Activated CD4-positive, alpha-beta T cell treated with anti-CD3 and anti-CD28 coated beads, Interleukin-2, Interleukin-4, amounts not matched to agents 100 ng/mL and 50 ng/mL, durations not matched to agents 16 hours and 8 hours (primary cell): ENCODE measurements at regions not wholly inside any gene's neighbourhood (a gene's known extent, or its start where the extent isn't known, plus 50 kb on each side); places are given as distances from the start of the nearest gene placed in this dataset.

Experiments
- DNase-seq: peaks from one replicate; pipeline ENCODE4 v3.0.0-alpha.2; 2020; ENCODE audit warnings: low spot score

DNA sequence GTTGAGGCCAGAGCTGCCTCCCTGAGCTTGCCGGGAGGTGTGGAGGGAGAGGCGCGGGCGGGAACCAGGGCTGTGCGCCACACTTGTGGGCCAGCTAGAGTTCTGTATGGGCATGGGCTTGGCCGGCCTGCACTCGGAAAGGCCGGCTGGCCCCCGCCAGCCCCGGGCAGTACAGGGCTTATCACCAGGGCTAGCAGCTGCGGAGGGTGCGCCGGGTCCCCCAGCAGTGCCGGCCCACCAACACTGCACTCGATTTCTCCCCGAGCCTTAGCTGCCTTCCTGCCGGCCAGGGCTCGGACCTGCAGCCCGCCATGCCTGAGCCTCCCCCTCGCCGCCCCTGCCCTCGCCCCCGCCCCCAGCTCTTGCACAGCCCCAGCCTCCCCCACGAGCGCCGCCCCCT, 472.7 kb downstream of the TFAP2A start:
- DNase-seq = no peak

DNA sequence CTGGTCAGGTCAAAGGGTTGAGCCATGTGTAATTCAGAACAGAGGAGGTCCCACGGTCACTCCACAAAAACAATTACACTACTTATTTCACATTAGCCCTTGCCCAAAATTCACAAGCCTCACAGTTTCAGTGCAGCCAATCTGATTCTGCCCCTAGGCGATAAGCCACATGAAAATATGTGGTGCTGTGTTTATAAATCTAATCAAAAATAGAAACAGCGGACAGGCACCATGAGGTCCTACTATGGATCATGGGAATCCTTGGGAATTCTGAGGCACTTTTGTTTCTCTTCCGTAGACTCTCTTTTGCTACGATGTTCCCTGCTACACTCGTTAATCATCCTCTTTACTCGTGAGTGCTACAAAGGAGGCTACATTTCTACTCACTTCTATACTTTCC, 476.1 kb downstream of the TFAP2A start:
- DNase-seq = no peak

DNA sequence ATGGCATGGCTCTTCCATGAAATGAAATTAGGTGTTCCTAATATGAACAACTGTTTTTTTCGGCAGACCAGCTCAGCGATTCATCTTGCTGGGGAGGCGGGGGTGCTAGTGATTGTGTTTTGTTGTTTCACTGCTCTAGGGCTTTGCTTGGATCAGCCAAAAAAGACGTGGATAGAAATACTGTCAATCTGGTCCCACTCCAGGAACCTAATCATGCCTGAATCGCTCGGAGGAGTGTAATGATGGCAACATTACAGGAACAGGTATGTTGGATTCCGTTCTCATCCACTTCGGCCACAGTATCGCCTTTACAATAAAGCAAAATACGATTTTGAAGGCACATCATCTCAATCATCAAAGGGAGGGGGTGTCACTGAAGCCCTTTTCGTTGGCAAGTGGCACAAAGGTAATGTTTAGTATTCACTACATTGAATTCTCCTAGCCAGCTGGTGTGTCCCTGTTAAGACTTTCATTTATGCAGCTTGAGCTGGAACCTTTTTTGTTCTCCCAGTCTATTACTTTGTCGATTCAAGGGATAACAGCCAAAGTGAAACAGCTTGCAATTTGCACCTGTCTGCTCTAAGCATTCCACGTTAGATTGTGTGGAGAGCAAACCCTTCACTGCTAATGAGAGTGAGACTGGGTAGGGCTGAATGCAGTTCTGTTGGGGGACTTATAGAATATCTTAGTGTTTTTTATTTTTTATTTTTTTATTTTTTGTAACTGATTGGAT, 477.7 kb downstream of the TFAP2A start:
- DNase-seq = no peak

DNA sequence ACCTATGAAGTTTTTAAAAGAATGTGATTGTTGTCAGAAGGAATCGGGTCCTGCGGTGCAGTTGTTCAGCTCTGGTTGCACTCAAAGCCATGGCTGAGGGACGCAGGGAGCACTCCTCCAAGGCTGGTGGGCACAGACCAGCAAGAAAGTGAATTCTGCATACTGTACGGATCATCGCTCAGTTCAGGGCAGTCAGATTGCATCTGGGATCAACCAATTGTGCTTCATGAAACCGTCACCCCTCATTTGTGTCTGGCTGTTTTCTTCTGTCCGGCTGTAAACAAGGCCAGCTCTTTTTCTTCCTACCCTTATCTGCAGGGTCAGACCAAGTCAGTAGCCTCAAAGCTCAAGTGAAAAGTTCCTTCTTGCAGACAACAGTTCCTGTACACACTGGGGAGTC, 478.3 kb downstream of the TFAP2A start:
- DNase-seq = no peak

DNA sequence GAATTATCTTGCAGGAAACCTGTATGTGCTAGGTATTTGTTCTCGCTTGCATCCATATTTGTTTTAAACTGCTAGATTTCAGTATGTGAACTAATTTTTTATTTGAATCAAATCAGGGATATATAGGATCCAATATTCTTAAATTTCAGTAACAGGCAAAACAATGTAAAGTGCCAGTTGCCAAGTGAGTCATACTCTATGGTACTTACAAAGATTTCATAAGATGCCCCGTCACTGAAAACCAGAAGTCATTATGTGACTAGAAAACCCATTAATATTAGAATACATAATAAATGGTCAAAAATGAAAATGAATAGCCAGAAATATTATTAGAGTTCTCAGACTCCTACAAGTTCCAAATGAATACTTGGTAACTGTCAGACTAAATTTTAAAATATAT, 481.2 kb downstream of the TFAP2A start:
- DNase-seq = no peak

DNA sequence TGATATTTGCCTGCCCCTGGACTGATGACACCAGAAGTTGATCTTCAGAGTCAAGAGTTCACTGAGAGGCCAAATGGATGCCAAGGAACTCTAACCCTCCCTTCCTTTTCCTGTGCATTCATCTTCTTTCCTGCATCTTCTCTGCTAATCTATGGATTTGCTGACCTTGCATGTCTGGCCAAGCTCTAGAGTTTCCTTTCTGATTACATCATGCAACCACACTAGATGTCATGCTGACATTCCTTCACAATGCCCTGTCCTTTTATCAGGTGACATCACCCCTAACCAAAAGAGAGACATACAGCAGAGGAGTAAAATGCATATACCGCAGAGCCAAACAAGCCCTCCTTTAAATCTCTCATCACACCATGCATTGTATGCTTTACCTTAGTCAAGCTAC, 487.6 kb downstream of the TFAP2A start:
- DNase-seq = no peak

DNA sequence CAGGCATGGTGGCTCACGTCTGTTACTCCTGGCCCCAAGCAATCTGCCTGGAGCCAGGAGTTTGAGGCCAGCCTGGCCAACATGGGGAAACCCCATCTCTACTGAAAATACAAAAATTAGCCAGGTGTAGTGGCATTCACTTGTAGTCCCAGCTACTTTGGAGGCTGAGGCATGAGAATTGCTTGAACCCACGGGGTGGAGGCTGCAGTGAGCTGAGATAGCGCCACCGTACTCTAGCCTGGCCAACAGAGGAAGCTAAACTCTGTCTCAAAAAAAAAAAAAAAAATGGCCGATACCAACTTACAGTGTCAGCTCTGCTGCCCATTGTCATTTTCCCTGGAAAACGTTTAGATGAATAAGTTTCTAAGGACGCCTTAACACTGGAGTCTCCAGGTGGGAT, 489.9 kb downstream of the TFAP2A start:
- no peak for DNase-seq

DNA sequence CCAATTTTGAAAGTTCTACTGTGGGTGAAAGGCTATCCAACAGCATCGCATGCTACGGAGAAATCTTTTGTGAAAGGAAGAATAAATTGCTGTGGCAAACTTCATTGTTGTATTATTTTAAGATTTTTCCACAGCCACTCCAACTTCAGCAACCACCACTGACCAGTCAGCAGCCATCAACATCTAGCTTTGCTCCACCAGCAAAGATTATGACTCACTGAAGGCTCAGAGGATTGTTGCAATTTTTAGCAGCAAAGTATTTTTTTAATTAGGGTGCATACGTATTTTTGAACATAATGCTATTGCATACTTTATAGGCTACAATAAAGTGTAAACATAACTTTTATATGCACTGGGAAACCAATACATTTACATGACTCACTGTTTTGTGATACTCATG, 493.5 kb downstream of the TFAP2A start:
- no peak for DNase-seq

DNA sequence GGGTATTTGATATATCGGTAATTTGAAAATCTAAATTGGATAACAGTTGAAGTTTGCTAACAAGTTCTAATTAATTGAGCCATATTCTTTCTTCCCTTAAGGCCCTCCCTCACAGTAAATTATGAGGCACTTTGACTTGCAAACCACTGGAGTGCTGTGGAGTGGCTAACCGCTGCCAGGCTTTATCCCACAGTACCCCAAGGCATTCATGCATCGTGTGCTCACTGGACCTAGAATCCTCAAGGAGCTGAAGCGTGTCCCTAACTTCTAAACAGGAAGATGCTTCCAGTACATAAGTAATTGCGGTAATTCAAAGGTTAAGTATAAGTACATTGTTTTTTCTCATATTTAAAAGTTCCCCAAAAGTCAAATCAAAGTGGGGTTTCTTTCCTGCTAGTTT, 499.9 kb downstream of the TFAP2A start:
- no peak for DNase-seq

DNA sequence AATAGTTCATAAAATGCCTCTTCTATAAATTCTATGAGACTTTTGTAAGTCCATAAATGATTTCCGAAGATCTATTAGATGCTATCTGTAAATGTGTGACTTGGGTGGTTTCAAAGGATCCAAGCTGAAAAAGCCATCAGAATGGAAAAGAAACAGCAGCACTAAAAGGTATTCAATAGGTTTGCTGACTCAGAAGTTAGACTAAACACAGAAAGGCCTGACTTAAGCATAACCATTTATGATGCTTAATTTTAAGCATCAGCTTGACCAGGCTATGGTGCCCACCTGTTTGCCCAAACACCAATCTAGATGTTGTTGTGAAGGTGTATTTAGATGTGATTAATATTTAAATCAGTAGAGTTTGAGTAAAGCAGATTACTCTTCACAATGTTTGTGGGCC, 513.5 kb downstream of the TFAP2A start:
- DNase-seq = no peak

DNA sequence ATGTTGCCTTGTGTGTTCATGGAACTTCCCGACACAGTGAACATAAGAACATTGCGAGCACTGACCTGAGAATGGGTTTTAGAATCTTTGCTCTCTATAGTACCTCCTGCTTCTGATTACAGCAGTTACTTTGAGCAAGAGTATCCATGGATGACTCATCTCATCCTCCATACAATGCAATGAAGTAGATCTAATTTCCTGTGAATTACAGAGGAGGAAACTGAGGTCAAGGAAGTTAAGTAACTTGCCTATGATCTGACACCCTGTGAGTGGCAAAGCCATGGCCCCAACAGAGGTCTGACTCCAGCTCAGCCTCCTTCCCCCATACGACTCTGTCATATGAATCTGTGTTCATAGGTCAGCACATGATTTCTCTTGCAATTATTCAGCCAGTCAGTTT, 518.1 kb downstream of the TFAP2A start:
- DNase-seq = no peak

DNA sequence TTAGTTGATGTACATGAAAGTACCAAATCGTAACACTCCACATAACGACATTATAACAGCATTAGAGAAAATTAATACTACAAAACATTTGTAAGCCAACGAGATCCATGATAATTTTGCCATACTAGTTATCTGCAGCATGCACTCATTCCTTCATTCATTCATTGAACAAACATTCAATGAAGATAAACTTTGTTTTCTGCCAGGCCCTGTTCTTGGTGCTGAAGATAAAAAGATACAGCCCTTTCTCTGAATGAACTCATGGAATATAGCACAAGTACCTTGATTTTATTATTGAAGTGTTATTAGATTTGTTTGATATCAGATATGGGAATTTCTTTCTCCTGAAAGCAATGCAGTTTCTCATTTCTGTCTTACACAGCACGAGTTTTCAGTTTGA, 524.0 kb downstream of the TFAP2A start:
- DNase-seq = no peak

DNA sequence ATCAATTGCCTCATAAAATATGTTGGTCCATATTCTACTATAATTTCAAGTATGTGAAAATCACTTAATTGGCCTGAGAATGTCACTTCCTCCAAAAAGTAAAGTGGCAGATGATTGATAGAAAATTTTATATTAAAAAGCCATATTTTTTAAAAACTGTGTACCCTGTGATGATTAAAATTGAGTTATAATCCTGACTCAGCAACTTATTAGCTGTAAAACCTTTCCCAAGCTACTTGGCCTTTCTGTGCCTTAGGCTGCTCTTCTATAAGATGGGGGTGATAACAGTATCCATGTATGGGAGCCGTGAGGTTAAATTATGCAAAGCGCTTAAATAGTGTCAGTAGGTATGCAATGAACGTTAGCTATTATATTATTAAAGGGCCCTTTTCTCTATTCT, 524.4 kb downstream of the TFAP2A start:
- no peak for DNase-seq

DNA sequence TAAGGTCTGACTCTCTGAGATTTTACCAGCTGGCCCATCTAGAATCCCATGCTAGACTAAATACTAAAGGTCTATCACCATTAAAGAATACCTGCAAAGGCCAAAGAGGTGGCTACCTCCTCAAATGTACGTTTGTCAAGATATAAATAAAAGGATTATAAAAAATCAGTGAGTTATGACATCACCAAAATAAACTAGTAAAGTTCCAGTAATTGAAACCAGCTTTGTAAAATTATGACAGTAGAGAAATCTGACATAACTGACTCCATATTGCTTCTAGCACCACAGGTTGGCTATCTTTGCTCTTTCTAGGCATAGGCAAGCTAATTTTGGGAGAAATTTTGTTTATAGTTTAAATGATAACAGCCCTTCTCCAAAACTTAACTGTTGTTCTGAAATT, 536.3 kb downstream of the TFAP2A start:
- DNase-seq = no peak

DNA sequence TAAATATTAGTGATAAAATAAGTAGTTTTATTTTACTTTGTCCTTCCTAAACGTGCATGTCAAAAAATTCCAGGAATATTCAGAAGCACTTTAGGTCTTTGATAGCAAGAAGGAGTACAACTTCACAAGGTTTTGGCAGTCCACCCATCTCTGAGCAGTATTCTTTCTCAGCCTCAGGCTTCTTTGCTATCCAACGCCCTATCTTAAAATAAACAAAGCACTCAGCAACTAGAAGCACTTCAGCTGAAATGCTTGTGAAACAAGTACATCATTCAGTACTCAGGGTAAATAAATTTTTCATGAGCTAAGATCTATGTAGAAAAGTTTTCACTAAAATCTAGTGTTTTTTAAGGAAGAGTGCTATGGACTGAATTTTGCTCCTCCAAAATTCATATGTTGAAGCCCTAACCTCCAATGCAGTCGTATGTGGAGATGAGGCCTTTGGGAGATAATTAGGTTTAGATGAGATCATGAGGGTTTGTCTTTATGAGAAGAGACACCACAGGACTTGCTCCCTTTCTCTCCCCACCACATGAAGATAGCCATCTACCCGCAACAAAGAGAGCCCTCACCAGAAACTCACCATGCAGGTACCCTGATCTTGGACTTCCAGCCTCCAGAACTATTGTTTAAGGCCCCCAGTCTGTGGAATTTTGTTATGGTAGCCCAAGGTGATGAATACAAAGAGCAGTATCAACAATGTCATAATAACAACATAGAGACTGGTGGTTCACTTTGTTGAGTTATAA, 539.1 kb downstream of the TFAP2A start:
- no peak for DNase-seq

DNA sequence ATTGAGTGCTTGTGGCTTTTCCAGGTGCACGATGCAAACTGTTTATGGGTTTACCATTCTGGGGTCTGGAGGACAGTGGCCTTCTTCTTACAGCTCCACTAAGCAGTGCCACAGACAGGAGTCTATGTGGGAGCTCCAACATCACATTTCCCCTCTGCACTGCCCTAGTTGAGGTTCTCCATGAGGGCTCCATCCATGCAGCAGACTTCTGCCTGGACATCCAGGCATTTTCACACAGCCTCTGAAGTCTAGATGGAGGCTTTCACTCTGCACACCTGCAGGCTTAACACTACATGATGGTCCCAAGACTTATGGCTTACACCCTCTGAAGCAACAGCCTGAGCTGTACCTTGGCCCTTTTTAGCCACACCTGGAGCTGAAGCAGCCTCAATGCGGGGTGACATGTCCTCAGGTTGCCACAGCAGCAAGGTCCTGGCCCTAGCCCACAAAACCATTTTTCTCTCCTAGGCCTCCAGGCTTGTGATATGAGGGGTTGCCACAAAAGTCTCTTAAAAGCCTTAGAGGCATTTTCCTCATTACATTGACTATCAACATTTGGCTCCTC, 552.2 kb downstream of the TFAP2A start:
- no peak for DNase-seq

DNA sequence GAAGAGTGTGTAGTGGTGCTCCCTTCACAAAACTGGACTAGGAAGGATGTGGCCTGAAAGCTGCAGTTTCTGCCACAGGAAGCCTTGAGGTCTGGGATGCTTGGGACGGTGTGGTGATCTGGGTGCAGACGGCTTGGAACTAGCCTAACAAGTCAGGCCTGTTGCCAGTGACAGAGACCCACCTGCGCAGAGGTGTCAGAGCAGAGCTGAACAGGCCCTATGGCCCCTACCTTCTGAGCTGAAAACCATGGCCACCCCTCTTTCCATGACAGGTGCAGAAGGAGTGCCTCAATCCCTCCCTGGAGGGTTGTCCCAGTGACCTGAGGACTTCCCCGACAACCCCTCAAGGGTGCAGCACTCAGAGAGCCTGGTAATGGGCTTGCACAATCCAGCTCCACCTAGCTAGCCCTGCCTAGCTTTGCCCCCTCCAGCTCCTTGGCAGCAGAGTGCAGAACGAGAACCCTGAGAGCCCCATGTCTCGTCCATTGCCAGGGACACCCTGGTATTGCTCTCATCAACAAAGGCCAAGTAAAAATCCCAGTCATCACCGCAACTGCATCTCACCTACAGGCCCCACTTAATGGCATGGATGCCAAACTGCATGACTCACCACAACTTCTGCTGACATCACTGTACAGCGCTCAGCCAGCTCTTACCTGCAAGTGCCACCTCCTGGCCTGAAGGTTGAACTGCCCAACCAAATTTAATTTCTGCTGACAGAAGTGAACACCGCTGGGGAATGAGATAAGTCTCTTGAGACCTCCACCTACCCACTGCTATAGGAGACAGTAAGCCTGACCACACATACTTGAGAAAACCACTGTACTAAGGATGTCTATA, 563.1 kb downstream of the TFAP2A start:
- DNase-seq = no peak

DNA sequence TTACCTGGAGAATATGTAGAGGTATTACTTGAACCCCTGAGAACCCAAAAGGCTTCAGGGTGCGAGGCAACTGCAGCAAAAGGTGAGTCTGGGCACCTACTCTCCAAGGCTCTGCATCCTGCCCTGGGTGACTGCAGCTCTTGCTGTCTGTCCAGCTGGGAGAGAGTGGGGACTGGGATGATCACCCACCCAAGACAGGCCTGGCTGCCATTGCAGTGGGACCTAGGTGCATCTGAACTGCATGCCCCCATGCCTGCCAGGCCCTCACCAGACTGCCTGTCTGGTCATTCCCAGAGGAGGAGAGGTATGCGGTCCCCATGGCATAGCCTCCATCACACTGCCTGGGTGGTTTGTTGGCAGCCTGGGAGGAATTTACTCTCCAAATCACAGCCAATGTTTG, 563.9 kb downstream of the TFAP2A start:
- DNase-seq = no peak

DNA sequence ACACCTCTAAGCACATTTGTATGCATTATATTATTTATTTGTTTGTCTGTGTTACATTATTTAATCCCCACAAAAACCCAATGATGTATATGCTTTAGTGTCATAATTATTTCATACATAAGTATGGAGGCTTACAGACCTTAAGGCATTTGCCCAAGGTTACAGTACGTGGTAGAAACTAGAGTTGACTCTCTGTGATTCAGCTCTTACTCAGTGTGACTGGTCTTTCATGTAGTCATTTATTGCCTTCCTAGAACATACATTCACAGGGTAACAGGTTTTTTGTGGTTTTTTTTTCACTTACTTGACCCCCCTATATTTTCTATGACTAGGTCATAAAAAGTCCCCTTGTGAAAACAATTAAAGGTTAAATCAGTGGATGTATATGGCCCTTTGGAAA, 566.8 kb downstream of the TFAP2A start:
- no peak for DNase-seq

DNA sequence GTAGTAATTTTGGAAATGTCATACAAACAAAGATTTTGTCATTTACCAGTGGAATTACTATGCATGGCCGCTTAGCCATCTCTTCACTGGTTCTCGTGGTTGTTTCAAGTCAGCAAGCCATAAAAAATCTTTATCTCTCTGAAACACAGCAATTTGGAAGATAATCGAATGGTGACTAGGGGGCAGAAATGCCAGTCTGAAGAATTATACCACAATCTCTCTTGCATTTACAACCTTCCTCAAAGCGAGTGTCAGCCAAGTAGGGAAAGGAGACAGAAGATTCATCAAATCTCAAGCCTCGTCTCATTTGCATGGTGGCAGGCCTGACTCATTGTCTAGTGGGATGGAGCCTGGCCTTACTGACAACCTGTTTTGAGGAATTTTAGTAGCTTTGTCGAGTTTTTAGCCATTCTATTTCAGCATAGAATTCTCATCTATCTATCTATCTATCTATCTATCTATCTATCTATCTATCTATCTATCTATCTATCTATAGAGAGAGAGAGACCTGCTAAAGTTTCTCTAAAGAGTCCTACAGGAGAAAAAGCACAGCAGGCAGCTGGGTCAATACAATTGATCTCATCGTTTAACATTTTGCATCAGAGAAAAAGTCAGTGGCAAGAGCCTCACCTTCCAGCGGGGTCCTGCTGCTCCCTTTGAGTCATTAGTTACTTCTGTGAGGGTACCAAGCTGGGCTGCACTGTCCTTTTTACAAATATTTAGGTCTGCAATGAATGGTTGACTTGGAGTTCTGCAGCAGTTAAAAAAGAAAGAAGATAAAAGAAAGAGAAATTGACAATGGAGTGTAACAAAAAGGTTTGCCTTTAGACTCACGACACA, 572.8 kb downstream of the TFAP2A start:
- no peak for DNase-seq

DNA sequence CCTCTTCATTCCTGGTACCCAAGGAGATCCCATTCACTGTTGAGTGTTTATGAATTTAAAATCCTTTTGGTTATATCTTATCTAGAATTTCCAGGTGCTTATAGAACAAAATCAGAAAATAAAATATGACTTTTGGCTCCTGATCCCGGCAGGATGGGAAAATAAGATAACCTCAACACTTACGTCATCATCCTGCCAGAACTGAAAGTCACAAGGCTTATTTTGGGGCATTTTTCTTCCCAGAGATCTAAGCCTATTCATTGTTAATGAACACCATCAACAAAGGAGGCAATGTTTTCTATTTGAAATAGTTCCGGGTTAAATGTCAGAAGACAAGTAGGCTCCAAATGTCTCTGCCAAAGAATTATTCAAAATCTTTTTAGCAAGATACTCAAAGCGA, 580.6 kb downstream of the TFAP2A start:
- no peak for DNase-seq

DNA sequence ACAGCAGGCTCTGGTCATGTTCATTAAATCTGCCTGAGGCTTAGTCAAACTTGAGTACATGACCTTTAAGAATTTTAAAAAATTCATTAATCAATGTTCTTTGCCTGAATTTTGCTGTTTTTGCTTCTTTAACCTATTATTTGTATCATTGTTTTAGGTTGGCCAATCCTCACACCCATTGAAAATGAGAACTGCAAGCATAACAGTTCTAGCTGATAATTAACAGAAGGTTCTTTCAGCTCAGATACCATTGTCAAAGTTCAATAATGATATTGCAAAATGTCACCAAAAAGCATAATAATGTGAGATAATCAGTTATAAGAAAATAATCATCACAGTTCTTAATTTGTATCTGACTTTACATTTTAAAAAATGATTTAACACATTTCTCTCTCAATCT, 583.1 kb downstream of the TFAP2A start:
- DNase-seq = no peak
